Endometrium (tissue), 2 donors: ENCODE measurements at regions not wholly inside any gene's neighbourhood (a gene's known extent, or its start where the extent isn't known, plus 50 kb on each side); places are given as distances from the start of the nearest gene placed in this dataset.
"Not testable (repeated sequence)": the region's sequence is repeated elsewhere in the genome, so short reads cannot be mapped to it uniquely, and the experiment has no call there.

Experiments
- FAIRE-seq: peaks from 2 replicates; lab custom pipeline; 2012; peaks lifted over from hg19 to GRCh38; lab: Jason Lieb, UNC
- donor health status: control.
- donor health status: control.

DNA sequence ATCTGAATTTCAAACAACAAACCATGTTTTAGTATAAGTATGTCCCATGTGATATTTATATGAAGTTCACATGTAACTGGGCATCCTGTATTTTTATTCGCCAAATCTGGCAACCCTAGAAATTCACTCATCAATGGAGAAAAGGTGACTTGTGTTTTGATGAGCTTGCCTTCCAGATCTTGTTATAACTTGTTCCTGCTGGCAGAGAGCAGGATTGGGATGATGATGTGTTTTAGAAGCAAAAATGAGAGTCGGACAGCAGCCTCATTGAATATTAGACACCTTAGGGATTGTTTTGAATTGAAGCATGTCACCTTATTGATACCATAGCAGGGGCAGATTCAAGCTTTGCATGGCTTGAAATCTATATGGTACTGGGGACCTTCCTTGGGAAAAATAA, 85.4 kb upstream of the MED13 start:
- FAIRE-seq, result no peak

DNA sequence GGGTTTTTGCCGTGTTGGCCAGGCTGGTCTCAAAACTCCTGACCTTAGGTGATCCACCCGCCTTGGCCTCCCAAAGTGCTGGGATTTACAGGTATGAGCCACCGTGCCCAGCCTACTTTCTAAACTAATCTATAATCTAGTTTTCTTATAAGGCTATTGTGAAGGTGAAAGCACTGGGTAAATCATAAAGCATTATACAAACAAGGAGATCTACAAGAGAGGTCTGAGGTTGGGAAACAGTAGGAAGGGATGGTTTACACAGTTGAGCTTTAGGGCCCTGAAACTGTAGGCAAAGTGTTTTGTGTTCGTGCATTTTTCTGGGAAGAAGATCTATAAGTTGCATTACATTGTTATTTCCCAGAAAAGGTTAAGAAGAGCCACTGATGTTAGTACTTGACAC, 84.9 kb upstream of the MED13 start:
- no peak for FAIRE-seq

DNA sequence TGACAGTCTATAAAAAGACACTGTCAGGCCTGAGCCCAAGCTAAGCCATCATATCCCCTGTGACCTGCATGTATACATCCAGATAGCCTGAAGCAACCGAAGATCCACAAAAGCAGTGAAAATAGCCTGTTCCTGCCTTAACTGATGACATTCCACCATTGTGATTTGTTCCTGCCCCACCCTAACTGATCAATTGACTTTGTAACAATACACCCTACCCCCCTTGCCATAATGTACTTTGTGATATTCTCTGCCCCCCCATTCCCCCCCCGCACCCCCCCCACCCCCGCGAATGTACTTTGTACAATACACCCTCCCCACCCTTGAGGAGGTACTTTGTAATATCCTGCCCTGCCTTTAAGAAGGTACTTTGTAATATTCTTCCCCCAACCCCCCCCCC, 82.2 kb upstream of the MED13 start:
- FAIRE-seq, result no peak

DNA sequence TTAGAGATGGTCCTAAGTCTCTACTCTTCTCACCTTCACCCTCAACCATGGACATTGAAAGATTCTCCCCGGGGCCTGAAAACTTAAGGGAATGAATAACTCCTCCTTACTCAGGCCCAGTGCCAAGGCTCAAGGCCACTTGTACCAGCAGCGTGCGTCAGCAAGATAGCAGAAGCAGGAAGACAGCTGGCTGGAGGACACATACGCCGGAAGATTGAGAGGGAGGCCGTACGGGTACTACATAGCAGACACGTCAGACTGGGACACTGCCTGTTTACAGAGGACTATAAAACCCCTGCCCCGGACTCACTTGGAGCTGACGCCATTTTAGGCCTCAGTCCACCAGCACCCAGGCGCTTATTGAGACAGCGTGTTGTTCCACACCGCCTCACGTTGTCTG, 75.8 kb upstream of the MED13 start:
- no peak for FAIRE-seq

DNA sequence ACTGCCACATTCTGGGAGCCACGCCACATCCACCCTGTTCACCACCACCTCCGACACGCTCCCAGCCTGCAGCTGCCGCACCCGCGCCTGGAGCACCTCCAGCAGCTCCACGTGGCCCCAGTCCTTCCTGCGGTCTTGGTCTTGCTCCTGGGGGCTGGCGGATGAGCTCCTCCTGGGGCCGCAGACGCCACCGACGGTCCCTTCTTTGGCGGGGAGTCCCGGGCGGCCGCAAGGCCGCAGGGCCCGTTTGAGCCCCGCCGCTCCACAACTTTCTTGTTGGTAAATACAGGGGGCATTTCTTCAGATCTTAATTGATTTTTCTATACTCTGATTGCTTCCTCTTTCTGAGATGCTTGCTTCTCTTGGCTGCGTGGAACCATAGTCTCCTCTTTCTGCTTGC, 75.3 kb upstream of the MED13 start:
- no peak for FAIRE-seq

DNA sequence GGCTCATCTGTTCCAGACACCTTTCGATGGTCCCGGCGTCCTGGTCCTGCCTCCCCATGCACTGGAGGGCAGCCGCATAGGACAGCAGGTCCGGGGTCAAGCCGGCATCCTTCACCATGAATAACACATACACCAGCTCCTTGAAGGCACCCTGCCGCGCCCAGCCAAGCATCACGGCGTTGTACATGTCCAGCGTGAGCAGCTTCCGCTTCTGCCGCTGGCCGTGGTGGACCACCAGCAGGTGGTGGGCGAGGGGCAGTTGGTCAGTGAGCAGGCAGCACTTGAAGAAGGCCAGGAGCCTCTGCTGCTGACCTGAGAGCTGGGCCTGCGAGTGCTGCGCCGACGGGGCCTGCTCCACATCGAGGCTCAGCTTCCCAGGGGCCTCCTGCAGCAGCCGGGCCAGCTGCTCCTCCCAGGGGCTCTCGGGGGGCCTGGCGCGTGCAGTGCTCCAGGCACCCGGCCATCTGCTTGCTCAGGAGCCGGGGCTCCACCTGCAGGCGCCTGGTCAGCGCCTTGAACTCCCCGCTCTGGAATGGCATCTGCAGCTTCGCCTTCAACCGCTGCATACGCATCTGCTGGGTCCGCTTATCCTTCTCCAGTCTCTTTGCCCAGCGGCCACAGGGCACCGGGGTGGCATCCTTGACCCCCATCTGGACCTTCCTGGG, 74.7 kb upstream of the MED13 start:
- not testable (repeated sequence) for FAIRE-seq

DNA sequence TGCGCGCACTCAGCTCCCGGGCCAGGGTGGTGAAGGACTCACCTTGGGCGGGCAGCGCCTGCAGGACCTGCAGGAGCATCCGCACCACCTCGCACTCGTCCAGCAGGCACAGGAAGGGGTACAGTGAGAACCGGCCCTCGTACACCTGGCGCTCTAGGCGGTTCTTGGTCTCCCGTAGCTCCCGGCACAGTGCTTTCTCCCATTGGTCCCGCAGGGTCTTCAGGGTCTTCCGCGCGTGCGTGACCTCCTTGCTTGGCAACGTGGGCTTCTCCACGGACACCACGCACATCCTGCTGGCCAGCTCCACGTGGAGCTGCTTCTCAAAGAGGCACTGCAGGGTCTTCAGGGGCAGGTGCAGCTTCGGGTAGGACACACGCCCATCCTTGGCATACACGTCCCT, 74.1 kb upstream of the MED13 start:
- FAIRE-seq, result no peak

DNA sequence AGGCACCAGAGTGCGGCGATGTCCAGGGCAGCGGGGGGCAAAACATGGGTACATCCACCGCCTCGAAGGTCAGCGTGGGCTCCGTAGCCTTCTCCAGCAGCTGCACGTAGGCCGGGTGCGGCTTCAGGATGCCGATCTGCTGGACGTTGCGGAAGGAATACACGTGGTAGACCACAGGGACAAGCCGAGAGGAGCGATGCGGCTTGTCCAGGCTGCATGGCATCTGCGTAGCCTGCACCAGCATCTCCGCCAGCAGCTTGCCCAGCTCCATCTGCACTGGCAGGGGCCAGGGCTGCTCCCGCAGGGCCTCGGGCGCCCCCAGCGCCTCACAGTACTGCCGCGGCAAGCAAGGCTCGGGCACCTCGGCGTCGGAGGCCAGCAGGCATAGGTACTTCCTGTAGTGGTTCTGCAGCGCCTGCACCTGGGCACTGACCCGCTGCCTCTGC, 73.6 kb upstream of the MED13 start:
- not testable (repeated sequence) for FAIRE-seq

DNA sequence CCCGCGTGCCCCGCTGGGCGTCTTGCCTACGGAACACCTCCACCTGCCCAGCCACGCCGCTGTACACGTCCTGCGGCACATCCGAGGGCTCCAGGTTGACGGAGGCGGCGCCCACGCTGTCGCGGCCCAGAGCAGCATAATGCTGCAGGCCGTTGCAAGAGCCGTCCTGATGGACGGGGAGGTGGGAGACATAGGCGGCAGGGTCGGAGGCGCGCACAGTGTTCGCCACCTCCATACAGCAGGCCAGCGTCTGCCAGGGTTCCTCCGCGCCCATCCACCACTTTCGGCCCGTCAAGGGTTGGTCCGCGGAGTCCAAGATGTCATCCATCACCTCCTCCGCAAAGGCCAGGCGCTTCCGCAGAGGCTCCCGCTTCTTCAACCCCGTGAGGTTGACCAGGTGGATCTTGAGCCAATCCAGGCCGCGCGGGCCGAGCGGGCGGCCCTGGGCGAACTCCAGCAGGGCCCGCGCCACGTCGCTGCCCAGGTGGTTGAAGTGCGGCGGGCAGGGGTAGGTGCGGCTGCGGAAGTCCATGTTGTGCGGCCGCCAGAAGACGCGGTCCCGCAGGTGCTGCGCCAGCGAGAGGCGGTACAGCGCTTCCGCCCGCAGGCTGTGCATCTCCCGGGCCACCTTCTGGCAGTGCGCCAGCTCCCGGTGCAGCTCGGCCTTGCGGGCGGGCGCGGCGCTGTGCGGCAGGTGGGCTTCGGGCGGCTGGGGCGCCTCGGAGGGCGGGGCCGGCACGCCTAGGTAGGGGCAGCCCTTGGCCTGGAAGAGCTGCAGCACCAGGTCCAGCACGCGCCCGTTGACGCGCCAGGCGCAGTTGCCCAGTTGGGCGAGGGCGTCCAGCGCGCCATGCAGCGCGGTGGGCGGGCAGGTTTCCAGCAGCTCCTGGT, 72.9 kb upstream of the MED13 start:
- FAIRE-seq, result not testable (repeated sequence)

DNA sequence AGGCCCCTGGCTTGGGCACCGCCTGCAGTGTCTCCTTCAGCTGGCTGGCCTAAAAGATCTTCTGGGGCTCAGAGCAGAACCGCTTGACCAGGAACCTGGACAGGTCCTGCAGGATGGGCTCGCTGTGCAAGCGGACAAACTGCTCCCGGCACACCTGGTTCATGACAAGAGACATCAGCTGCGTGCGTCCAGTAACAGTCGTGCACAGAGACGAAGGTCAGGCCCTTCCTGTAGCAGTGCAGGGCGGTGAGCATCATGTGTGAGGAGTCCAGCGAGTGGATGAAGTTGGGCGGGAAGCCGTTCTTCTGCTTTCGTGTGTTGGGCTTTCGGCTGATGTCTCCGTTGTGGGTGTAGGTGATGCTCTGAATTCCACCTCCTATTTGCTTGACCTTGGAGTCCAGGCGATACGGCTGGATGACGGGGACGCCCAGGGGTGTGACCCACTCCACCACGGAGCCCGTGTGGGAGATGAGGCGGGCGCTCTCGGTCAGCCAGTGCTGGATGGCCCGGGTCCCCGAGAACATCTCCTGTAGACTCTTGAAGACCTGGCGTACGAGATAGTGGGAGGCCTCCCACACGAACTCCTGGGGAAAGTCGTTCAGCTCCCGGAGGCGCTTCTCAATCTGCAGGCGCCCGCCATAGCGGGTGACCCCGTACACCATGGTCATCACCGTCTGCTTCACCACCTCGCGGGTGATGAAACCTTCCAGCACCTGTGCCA, 72.1 kb upstream of the MED13 start:
- not testable (repeated sequence) for FAIRE-seq

DNA sequence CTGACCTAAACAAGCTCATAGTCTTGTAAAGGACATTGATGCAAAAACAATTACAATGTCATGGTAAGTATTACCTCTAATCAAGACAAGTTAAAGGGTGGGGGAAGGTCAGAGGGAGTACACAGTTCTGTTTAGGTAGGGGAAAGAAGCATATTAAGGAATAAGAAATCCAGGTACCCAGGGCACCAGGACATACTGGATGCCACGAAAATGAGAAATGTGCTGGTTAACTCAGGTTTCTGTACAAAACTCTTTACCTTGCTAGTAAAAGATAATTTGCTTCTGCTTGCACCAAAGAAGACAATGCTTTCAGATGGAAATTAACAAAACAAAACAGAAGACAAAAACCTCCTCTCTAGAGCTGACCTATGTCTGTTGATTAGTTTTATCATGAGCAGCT, 70.7 kb upstream of the MED13 start:
- no peak for FAIRE-seq

DNA sequence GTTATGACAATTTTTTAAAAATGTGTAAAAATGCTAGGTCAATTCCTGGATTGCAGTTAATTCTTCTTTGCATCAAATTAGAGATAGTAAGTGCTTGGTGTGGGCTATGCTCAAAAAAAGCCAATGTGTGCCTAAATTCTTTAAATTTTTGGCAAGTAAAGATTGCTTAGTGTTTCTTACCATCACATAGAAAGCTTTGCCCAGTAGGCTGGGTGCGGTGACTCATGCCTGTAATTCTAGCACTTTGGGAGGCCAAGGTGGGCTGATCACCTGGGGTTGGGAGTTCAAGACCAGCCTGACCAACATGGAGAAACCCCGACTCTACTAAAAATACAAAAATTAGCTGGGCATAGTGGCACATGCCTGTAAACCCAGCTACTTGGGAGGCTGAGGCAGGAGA, 70.0 kb upstream of the MED13 start:
- FAIRE-seq, result not testable (repeated sequence)

DNA sequence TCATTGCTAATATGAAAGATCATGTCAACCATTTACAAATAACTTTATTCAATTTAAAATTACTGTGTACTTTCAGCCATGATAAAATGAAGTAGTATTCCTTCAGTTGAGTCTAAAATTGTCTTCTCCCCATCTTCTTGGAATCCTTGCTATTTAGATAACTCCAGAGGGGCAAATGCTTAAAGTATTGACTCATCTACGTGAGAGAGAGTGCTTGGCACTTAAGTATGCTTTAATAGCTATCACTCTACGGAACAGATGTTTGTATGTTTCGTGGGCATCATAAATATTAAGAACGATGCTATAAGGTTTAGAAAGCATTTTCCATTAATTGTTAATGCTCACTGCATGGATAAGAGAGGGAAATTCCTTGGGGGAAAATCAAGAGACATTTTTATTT, 69.3 kb upstream of the MED13 start:
- no peak for FAIRE-seq

DNA sequence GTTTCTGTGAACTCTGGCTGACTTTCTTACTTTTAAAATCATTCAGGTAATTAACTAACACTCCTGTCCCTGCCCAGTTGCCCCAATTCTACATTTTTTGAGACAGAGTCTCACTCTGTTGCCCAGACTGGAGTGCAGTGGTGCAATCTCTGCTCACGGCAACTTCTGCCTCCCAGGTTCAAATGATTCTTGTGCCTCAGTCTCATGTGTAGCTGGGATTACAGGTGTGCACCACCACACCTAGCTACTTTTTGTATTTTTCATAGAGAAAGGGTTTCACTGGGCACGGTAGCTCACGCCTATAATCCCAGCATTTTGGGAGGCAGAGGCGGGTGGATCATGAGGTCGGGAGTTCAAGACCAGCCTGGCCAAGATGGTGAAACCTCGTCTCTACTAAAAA, 66.2 kb upstream of the MED13 start:
- FAIRE-seq, result not testable (repeated sequence)

DNA sequence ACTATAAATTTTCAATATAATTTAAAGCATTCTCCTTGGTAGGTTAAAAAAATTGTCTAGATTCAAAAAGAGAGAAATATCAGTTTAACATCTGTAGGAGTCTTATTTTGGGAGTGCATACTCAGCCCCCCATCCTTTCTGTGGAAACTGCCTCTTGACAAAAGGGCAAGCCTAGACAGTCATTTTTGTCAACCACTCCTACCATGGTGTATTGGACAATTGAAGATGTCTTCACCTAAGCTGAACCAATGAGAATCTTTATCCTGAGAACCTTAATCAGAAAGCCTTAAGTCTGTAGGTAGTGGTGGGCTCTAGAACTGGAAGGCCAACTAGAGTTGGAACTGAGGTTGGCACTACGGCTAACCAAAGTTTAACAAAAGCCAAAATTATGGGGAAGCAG, 65.7 kb upstream of the MED13 start:
- no peak for FAIRE-seq

DNA sequence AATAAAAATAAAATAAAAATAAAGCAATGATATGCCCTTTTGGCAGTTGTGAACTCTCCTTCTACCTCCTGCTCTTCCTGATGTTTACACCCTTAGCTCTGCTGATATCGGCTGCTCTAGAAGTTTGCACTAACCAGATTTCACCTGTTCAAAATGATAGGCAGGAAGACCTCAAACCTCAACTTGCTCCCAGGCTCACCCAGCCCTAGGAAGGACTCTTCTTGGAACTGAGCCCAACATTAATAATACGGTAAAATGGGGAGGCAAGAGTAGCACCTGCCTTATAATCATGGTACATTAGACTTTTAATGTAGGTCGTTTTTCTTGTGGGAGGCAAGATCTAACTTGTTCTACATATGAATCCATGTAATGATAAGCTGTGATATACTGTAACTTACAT, 61.2 kb upstream of the MED13 start:
- FAIRE-seq, result no peak

DNA sequence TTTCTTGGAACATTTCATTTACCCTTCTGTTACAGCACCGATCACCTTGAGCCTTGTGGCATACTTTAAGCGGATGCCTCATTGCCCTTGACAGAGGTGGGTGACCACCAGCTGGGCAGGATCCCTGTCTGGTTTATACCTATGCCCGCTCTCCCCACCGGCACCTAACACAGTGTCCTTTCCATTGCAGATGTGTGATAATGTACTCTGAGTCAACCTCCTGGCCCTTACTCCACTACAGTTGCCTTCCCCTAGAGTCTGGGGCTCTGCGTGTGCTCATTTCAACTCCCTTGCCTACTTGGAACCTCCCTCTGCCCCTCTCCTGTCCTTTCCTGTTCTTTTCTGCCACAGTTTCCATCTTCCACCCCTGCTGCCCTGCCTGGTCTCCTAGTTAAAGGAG, 60.2 kb upstream of the MED13 start:
- no peak for FAIRE-seq

DNA sequence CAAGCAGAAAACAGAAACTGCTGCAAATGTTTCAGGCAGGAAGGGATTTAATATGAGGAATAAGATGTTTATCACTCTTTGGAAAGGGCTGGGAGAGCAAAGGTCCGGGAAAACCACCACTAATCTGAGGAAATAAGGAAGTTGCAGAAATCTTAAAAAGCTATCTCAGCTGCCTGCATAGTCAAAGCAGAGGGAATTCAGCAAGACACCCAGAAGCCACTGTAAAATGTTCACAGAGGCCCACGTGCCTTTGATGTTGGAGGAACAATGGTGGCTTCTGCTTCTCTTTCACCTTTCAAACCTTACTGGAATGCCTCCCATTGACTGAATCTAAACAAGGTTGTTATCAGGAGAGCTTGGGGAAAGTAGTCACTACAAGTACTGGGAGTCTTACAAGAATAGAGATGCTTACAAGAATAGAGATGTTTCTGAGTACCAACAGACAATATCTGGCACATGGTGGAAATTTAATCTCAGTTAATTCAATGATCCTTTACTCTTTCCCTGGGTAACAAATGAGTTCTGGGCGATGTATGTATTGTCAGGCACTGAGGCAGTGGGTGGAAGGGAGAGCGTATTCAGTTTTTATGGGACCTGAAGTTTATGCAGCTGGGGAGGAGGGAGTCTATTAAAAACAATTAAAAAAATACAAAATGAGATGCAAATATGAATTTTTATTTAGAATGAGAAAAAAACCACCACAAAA, 56.1 kb upstream of the MED13 start:
- no peak for FAIRE-seq

DNA sequence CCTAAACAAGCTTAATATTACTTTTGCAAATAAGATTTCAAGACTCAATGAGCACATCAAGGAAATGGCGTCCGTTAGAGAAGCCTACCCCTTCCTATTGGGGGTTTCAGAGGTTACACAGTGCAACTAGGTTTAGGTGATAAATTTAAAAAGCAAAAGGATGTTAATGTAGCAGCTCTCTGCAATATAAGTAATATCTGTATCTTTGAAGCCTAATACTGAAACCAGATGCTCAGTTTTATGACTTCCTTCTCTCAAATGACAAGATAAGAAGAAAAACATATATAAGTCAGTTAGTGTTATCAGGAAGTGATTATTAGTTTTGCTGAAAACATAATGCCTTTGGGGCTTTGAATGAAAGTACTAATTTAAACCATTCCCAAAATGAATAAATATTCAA, 54.3 kb upstream of the MED13 start:
- FAIRE-seq, result no peak
